Large intestine (tissue), 3 donors: ENCODE measurements at regions not wholly inside any gene's neighbourhood (a gene's known extent, or its start where the extent isn't known, plus 50 kb on each side); places are given as distances from the start of the nearest gene placed in this dataset.
A peak's percentile ranks its signal among the peaks of the same experiment; 100 is the strongest.

Experiments
- DNase-seq, 2 donors: peaks; one replicate each; pipeline versions ENCODE4 v3.0.0 to v3.0.0-alpha.2; 2013
- H3K27ac ChIP-seq: one replicate; pipeline ENCODE4 v1.5.1; 2013; ENCODE audit warnings: low read length
- H3K27me3 ChIP-seq: 2 replicates; pipeline ENCODE4 v1.6.1; 2013; ENCODE audit warnings: low read length; ENCODE audit not compliant: control insufficient read depth, insufficient read depth
- H3K36me3 ChIP-seq: 2 replicates; pipeline ENCODE4 v1.6.1; 2013; ENCODE audit warnings: low read length; ENCODE audit not compliant: control insufficient read depth, insufficient read depth
- H3K4me1 ChIP-seq: one replicate; pipeline ENCODE4 v1.6.1; 2013; ENCODE audit warnings: low read length; ENCODE audit not compliant: control insufficient read depth, insufficient read depth
- H3K4me3 ChIP-seq: one replicate; pipeline ENCODE4 v1.5.1; 2013; ENCODE audit warnings: low read length
- H3K9me3 ChIP-seq: one replicate; pipeline ENCODE4 v1.6.1; 2013; ENCODE audit warnings: mild to moderate bottlenecking, low read depth, low read length, moderate library complexity; ENCODE audit not compliant: control insufficient read depth
- WGBS: methylation state at CpG from one replicate; pipeline ENCODE4 v1.1.5; 2013; ENCODE audit warnings: low lambda C conversion rate; ENCODE audit not compliant: insufficient coverage; 5-methylcytosine and 5-hydroxymethylcytosine counted together

GRCh38 chr18:45444040-45444439 lies 171.2 kb upstream of the SLC14A2 start:
- H3K27ac ChIP-seq: no peak overlapping the region
- no peak for DNase-seq
- no peak overlapping the region for H3K4me3 ChIP-seq
- peaks cover 34% of the 10 kb centered on the region for H3K4me1 ChIP-seq
- H3K9me3 ChIP-seq: no peaks in the 10 kb centered on the region
- H3K36me3 ChIP-seq: no peaks in the 10 kb centered on the region
- H3K27me3 ChIP-seq: no peaks in the 10 kb centered on the region
- no CpG with 5 or more reads among the region's 1 CpG for WGBS

GRCh38 chr18:45447355-45448265 lies 167.7 kb upstream of the SLC14A2 start:
- H3K9me3 ChIP-seq: no peaks in the 10 kb centered on the region
- no peaks in the 10 kb centered on the region for H3K36me3 ChIP-seq
- H3K4me1 ChIP-seq: peaks cover 59% of the 10 kb centered on the region
- DNase-seq: peak; percentile 53 to 90
- no CpG with 5 or more reads among the region's 2 CpGs for WGBS
- H3K27me3 ChIP-seq: no peaks in the 10 kb centered on the region
- H3K4me3 ChIP-seq: no peak overlapping the region
- peak overlapping the region; percentile 70 for H3K27ac ChIP-seq

- WGBS: no CpG with 5 or more reads among the region's 2 CpGs
- no peak for DNase-seq
- Histone ChIP-seq H3K36me3 (no peaks in the 10 kb centered on the region), H3K4me1 (peaks cover 55% of the 10 kb centered on the region), H3K4me3 (no peak overlapping the region), H3K27ac (peak overlapping the region; percentile 70), H3K27me3 (no peaks in the 10 kb centered on the region), H3K9me3 (no peaks in the 10 kb centered on the region)
Measured at GRCh38 chr18:45448871-45449270, 166.4 kb upstream of the SLC14A2 start.

- H3K4me1 ChIP-seq: peaks cover 55% of the 10 kb centered on the region
- no peak overlapping the region for H3K4me3 ChIP-seq
- no peaks in the 10 kb centered on the region for H3K27me3 ChIP-seq
- WGBS: 88% methylated on average over 3 of the region's 10 CpGs
- H3K36me3 ChIP-seq: no peaks in the 10 kb centered on the region
- peak; percentile 40 to 52 for DNase-seq
- H3K27ac ChIP-seq: peak overlapping the region; percentile 70
- no peaks in the 10 kb centered on the region for H3K9me3 ChIP-seq
Measured at GRCh38 chr18:45449418-45450227, 165.7 kb upstream of the SLC14A2 start.

GRCh38 chr18:45456090-45457021 lies 158.9 kb upstream of the SLC14A2 start:
- Histone ChIP-seq H3K27me3 (no peaks in the 10 kb centered on the region), H3K4me3 (no peak overlapping the region), H3K9me3 (no peaks in the 10 kb centered on the region), H3K4me1 (peaks cover 6% of the 10 kb centered on the region), H3K27ac (no peak overlapping the region), H3K36me3 (no peaks in the 10 kb centered on the region)
- no CpG with 5 or more reads among the region's 5 CpGs for WGBS
- DNase-seq: peak in 1 of 2 donors; percentile 20

- Histone ChIP-seq H3K4me3 (no peak overlapping the region), H3K9me3 (no peaks in the 10 kb centered on the region), H3K27me3 (no peaks in the 10 kb centered on the region), H3K36me3 (no peaks in the 10 kb centered on the region), H3K4me1 (no peaks in the 10 kb centered on the region), H3K27ac (no peak overlapping the region)
- no CpG with 5 or more reads among the region's 1 CpG for WGBS
- DNase-seq: no peak
Measured at GRCh38 chr18:45458033-45458432, 157.2 kb upstream of the SLC14A2 start.

- no peaks in the 10 kb centered on the region for H3K27me3 ChIP-seq
- DNase-seq: no peak
- no peak overlapping the region for H3K4me3 ChIP-seq
- H3K36me3 ChIP-seq: no peaks in the 10 kb centered on the region
- no CpG with 5 or more reads among the region's 5 CpGs for WGBS
- no peaks in the 10 kb centered on the region for H3K4me1 ChIP-seq
- no peaks in the 10 kb centered on the region for H3K9me3 ChIP-seq
- H3K27ac ChIP-seq: no peak overlapping the region
Measured at GRCh38 chr18:45462179-45462578, 153.1 kb upstream of the SLC14A2 start.

- DNase-seq: no peak
- H3K27me3 ChIP-seq: no peaks in the 10 kb centered on the region
- no peak overlapping the region for H3K27ac ChIP-seq
- no peak overlapping the region for H3K4me3 ChIP-seq
- no peaks in the 10 kb centered on the region for H3K36me3 ChIP-seq
- no peaks in the 10 kb centered on the region for H3K4me1 ChIP-seq
- no peaks in the 10 kb centered on the region for H3K9me3 ChIP-seq
- no CpG with 5 or more reads among the region's 6 CpGs for WGBS
Measured at GRCh38 chr18:45463451-45463850, 151.8 kb upstream of the SLC14A2 start.

GRCh38 chr18:45464619-45465018 lies 150.7 kb upstream of the SLC14A2 start:
- no peaks in the 10 kb centered on the region for H3K9me3 ChIP-seq
- no peaks in the 10 kb centered on the region for H3K4me1 ChIP-seq
- H3K27ac ChIP-seq: no peak overlapping the region
- DNase-seq: no peak
- H3K27me3 ChIP-seq: no peaks in the 10 kb centered on the region
- 100% methylated on average over 1 of the region's 8 CpGs for WGBS
- H3K36me3 ChIP-seq: no peaks in the 10 kb centered on the region
- no peak overlapping the region for H3K4me3 ChIP-seq

- 67% methylated on average over 1 of the region's 2 CpGs for WGBS
- H3K4me1 ChIP-seq: no peaks in the 10 kb centered on the region
- no peak overlapping the region for H3K4me3 ChIP-seq
- no peaks in the 10 kb centered on the region for H3K9me3 ChIP-seq
- H3K36me3 ChIP-seq: no peaks in the 10 kb centered on the region
- no peak overlapping the region for H3K27ac ChIP-seq
- H3K27me3 ChIP-seq: no peaks in the 10 kb centered on the region
- DNase-seq: no peak
Measured at GRCh38 chr18:45467293-45467692, 148.0 kb upstream of the SLC14A2 start.
